NCI-H446 (cell line): ENCODE measurements at regions not wholly inside any gene's neighbourhood (a gene's known extent, or its start where the extent isn't known, plus 50 kb on each side); places are given as distances from the start of the nearest gene placed in this dataset.
"Not testable (repeated sequence)": the region's sequence is repeated elsewhere in the genome, so short reads cannot be mapped to it uniquely, and the experiment has no call there.

ENCODE experiments used
- DNase-seq, 2 experiments: peaks; one replicate each; lab custom pipeline; 2025; lab: John Stamatoyannopoulos, UW

- DNase-seq = not testable (repeated sequence)
These were observed 435.8 kb downstream of the SHISA9 start for GRCh38 chr16:13336907-13337881.

GRCh38 chr16:13338044-13338443 lies 436.6 kb downstream of the SHISA9 start:
- no peak for DNase-seq

GRCh38 chr16:13342675-13343074 lies 441.3 kb downstream of the SHISA9 start:
- no peak for DNase-seq

- DNase-seq = no peak
These were observed 442.6 kb downstream of the SHISA9 start for GRCh38 chr16:13344001-13344400.

- no peak for DNase-seq
These were observed 447.0 kb downstream of the SHISA9 start for GRCh38 chr16:13348416-13348815.

GRCh38 chr16:13350000-13350399 lies 448.6 kb downstream of the SHISA9 start:
- no peak for DNase-seq

- no peak for DNase-seq
These were observed 449.8 kb downstream of the SHISA9 start for GRCh38 chr16:13351181-13351580.

- DNase-seq = no peak
These were observed 450.3 kb downstream of the SHISA9 start for GRCh38 chr16:13351601-13352217.

GRCh38 chr16:13352796-13353195 lies 451.4 kb downstream of the SHISA9 start:
- not testable (repeated sequence) for DNase-seq

- not testable (repeated sequence) for DNase-seq
These were observed 456.4 kb downstream of the SHISA9 start for GRCh38 chr16:13357842-13358241.

GRCh38 chr16:13359835-13360234 lies 458.4 kb downstream of the SHISA9 start:
- no peak for DNase-seq

- DNase-seq = no peak
These were observed 471.0 kb downstream of the SHISA9 start for GRCh38 chr16:13372421-13372820.

GRCh38 chr16:13376174-13376573 lies 474.8 kb downstream of the SHISA9 start:
- DNase-seq = no peak

- no peak for DNase-seq
These were observed 475.7 kb downstream of the SHISA9 start for GRCh38 chr16:13377143-13377542.

GRCh38 chr16:13378151-13378550 lies 476.8 kb downstream of the SHISA9 start:
- DNase-seq = no peak

- no peak for DNase-seq
These were observed 477.9 kb downstream of the SHISA9 start for GRCh38 chr16:13379266-13379665.

- not testable (repeated sequence) for DNase-seq
These were observed 484.0 kb downstream of the SHISA9 start for GRCh38 chr16:13385156-13386040.

- no peak for DNase-seq
These were observed 488.9 kb downstream of the SHISA9 start for GRCh38 chr16:13390093-13390985.

- no peak for DNase-seq
These were observed 489.5 kb downstream of the SHISA9 start for GRCh38 chr16:13390986-13391305.

- DNase-seq = no peak
These were observed 489.9 kb downstream of the SHISA9 start for GRCh38 chr16:13391337-13391736.

GRCh38 chr16:13392341-13392740 lies 490.9 kb downstream of the SHISA9 start:
- no peak for DNase-seq
